ENCODE measurements at regions not wholly inside any gene's neighbourhood (a gene's known extent, or its start where the extent isn't known, plus 50 kb on each side); places are given as distances from the start of the nearest gene placed in this dataset.
"Not testable (repeated sequence)": the region's sequence is repeated elsewhere in the genome, so short reads cannot be mapped to it uniquely, and the experiment has no call there.

DNA sequence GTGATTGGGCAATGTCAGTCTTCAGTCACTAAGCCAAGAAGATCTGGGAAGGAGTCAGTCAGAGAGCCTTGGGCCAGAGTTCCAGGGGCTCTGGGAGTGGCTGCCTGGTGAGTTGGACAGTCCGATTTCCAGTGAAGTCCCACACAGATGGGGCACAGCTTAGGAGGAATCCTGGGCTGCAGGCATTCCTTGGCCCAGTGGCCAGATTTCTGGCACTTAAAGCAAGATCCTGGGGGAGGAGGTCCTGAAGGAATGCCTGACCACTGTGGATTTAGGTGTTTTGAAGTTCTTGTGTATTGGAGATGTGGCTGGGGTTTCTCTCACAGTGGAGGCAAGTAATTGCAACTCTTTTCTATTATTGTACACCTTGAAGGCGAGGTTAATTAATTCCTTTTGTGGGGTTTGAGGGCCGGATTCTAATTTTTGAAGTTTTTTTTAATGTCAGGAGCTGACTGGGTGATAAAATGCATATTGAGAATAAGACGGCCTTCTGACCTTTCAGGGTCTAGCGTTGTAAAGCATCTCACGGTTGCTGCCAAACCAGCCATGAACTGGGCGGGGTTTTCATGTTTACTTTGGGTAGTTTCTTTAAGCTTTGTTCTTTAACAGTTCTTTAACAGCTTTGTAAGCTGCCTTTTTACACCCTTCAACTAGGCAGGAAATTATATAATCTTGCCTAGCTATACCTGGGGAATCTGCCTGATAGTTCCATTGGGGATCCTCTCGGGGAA is 73.6 kb upstream of the SIRPG start:
- TF ChIP-seq, protein P1, sequence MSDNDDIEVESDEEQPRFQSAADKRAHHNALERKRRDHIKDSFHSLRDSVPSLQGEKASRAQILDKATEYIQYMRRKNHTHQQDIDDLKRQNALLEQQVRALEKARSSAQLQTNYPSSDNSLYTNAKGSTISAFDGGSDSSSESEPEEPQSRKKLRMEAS (CRISPR knock-in tag; IDR thresholded peaks at IDR 0.05) = not testable (repeated sequence)
- TF ChIP-seq MYBL2 (CRISPR knock-in tag; IDR thresholded peaks at IDR 0.05); CREM (CRISPR knock-in tag; IDR thresholded peaks at IDR 0.05); CREB1 (CRISPR knock-in tag; IDR thresholded peaks at IDR 0.05); TCF7 (CRISPR knock-in tag; IDR thresholded peaks at IDR 0.05; ENCODE audit: low read depth); NR1H2 (CRISPR knock-in tag; IDR thresholded peaks at IDR 0.05); ZNF138 (CRISPR knock-in tag; conservative IDR thresholded peaks at IDR 0.05); NFATC4 (CRISPR knock-in tag; IDR thresholded peaks at IDR 0.05): not testable (repeated sequence)
- TF ChIP-seq, protein P2, sequence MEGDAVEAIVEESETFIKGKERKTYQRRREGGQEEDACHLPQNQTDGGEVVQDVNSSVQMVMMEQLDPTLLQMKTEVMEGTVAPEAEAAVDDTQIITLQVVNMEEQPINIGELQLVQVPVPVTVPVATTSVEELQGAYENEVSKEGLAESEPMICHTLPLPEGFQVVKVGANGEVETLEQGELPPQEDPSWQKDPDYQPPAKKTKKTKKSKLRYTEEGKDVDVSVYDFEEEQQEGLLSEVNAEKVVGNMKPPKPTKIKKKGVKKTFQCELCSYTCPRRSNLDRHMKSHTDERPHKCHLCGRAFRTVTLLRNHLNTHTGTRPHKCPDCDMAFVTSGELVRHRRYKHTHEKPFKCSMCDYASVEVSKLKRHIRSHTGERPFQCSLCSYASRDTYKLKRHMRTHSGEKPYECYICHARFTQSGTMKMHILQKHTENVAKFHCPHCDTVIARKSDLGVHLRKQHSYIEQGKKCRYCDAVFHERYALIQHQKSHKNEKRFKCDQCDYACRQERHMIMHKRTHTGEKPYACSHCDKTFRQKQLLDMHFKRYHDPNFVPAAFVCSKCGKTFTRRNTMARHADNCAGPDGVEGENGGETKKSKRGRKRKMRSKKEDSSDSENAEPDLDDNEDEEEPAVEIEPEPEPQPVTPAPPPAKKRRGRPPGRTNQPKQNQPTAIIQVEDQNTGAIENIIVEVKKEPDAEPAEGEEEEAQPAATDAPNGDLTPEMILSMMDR (IDR thresholded peaks at IDR 0.05) = not testable (repeated sequence)
- TF ChIP-seq, protein P3, sequence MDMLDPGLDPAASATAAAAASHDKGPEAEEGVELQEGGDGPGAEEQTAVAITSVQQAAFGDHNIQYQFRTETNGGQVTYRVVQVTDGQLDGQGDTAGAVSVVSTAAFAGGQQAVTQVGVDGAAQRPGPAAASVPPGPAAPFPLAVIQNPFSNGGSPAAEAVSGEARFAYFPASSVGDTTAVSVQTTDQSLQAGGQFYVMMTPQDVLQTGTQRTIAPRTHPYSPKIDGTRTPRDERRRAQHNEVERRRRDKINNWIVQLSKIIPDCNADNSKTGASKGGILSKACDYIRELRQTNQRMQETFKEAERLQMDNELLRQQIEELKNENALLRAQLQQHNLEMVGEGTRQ (CRISPR knock-in tag; IDR thresholded peaks at IDR 0.05) = not testable (repeated sequence)
- TF ChIP-seq, protein P4, sequence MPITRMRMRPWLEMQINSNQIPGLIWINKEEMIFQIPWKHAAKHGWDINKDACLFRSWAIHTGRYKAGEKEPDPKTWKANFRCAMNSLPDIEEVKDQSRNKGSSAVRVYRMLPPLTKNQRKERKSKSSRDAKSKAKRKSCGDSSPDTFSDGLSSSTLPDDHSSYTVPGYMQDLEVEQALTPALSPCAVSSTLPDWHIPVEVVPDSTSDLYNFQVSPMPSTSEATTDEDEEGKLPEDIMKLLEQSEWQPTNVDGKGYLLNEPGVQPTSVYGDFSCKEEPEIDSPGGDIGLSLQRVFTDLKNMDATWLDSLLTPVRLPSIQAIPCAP (CRISPR knock-in tag; IDR thresholded peaks at IDR 0.05) = not testable (repeated sequence)
- TF ChIP-seq, protein P5, sequence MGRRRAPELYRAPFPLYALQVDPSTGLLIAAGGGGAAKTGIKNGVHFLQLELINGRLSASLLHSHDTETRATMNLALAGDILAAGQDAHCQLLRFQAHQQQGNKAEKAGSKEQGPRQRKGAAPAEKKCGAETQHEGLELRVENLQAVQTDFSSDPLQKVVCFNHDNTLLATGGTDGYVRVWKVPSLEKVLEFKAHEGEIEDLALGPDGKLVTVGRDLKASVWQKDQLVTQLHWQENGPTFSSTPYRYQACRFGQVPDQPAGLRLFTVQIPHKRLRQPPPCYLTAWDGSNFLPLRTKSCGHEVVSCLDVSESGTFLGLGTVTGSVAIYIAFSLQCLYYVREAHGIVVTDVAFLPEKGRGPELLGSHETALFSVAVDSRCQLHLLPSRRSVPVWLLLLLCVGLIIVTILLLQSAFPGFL (CRISPR knock-in tag; IDR thresholded peaks at IDR 0.05; ENCODE audit: borderline replicate concordance) = not testable (repeated sequence)

All from WTC11 (cell line).